HL-60 (cell line): ENCODE measurements at regions not wholly inside any gene's neighbourhood (a gene's known extent, or its start where the extent isn't known, plus 50 kb on each side); places are given as distances from the start of the nearest gene placed in this dataset.

Experiments used
- GABPA ChIP-seq: IDR thresholded peaks from 2 replicates; pipeline ENCODE4 v1.6.1; 2012; ENCODE audit warnings: low read depth
- POLR2AphosphoS5 ChIP-seq: IDR thresholded peaks from 2 replicates; pipeline ENCODE4 v1.6.1; 2012; ENCODE audit warnings: low read depth
- REST ChIP-seq: IDR thresholded peaks from 2 replicates; pipeline ENCODE4 v1.6.1; 2012; ENCODE audit warnings: low read depth; ENCODE audit not compliant: insufficient replicate concordance

GRCh38 chr15:38847666-38848065, 283.1 kb upstream of the RASGRP1 start:
- TF ChIP-seq POLR2AphosphoS5 (no peak), REST (no peak), GABPA (no peak)
